Right lobe of liver (tissue), 4 donors: ENCODE measurements at regions not wholly inside any gene's neighbourhood (a gene's known extent, or its start where the extent isn't known, plus 50 kb on each side); places are given as distances from the start of the nearest gene placed in this dataset.

Source experiments
- POLR2A ChIP-seq: fragments of 450-650 bp; IDR thresholded peaks from one replicate; pipeline ENCODE4 v1.6.1; 2017; ENCODE audit warnings: antibody characterized with exemption, mild to moderate bottlenecking
- TF ChIP-seq, protein P1 (sequence below), 4 donors: fragments of 200-600 bp in 3 of 4; fragments of 450-650 bp in 1 of 4; IDR thresholded peaks; one replicate each; pipeline versions ENCODE4 v1.5.1 to v1.8.0; 2016 to 2022; ENCODE audit warnings: antibody characterized with exemption in 4 of 4, mild to moderate bottlenecking in 2 of 4
- donor health status: DM: no; HTN: no; CAD: no.
- donor health status: DM: no; HTN: no; CAD: no.
- donor health status: DM: no; HTN: yes; CAD: no.

DNA sequence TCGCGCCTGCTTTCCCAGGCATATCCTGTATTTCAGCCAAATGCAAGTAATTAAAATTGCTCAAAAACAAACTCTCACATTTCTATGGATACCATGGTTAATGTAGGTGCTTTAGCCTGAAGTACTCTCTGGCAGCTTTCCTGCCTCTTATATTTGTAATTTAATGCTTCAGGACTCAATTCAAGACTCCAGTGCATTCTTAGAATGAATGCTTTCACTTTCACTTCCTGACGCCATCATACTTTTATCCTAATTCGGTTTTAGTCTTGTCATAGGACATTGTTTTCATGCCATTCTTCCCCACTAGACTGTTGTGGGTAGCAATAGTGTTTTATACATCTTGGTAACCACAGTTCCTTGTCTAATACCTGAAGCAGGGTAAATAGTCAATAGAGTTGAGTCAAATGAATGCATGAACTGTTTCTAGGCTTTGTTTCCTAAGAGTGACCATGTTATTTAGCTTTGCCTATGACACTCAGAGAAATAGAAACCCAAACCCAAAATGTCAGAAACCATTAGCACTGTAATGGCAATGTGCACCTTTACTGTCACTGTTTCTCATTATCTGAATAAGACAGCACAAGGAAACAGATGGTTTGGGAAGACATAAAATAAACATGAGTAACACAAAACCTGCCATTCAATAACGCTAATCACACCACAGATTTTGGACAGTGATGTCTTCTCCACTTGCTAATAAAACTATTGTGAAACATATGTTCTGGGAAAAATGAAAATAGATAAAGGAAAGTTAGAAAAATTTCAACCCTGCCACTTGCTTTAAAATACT lies 705.5 kb downstream of the CDH11 start:
- TF ChIP-seq, protein P1, sequence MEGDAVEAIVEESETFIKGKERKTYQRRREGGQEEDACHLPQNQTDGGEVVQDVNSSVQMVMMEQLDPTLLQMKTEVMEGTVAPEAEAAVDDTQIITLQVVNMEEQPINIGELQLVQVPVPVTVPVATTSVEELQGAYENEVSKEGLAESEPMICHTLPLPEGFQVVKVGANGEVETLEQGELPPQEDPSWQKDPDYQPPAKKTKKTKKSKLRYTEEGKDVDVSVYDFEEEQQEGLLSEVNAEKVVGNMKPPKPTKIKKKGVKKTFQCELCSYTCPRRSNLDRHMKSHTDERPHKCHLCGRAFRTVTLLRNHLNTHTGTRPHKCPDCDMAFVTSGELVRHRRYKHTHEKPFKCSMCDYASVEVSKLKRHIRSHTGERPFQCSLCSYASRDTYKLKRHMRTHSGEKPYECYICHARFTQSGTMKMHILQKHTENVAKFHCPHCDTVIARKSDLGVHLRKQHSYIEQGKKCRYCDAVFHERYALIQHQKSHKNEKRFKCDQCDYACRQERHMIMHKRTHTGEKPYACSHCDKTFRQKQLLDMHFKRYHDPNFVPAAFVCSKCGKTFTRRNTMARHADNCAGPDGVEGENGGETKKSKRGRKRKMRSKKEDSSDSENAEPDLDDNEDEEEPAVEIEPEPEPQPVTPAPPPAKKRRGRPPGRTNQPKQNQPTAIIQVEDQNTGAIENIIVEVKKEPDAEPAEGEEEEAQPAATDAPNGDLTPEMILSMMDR (IDR thresholded peaks at IDR 0.05): no peak
- no peak for TF ChIP-seq POLR2A
